HUES48 (cell line): ENCODE measurements at regions not wholly inside any gene's neighbourhood (a gene's known extent, or its start where the extent isn't known, plus 50 kb on each side); places are given as distances from the start of the nearest gene placed in this dataset.
A peak's percentile ranks its signal among the peaks of the same experiment; 100 is the strongest.
"Not testable (repeated sequence)": the region's sequence is repeated elsewhere in the genome, so short reads cannot be mapped to it uniquely, and the experiment has no call there.

ENCODE experiments used
- H3K27ac ChIP-seq: one replicate; pipeline ENCODE4 v1.7.0; 2013; ENCODE audit warnings: low read depth, low read length, inconsistent platforms
- H3K27me3 ChIP-seq: 2 replicates; pipeline ENCODE4 v1.6.1; 2013; ENCODE audit warnings: mild to moderate bottlenecking, low read length; ENCODE audit not compliant: control insufficient read depth, insufficient read depth
- H3K36me3 ChIP-seq: 2 replicates; pipeline ENCODE4 v1.6.1; 2013; ENCODE audit warnings: low read length; ENCODE audit not compliant: control insufficient read depth, insufficient read depth
- H3K4me1 ChIP-seq: 2 replicates; pipeline ENCODE4 v1.6.1; 2013; ENCODE audit warnings: mild to moderate bottlenecking, low read length; ENCODE audit not compliant: control insufficient read depth, insufficient read depth
- H3K4me3 ChIP-seq: 2 replicates; pipeline ENCODE4 v1.5.1; 2013; ENCODE audit warnings: mild to moderate bottlenecking, low read depth, low read length
- H3K9ac ChIP-seq: 2 replicates; pipeline ENCODE4 v1.6.1; 2013; ENCODE audit warnings: mild to moderate bottlenecking, low read depth, low read length, moderate library complexity
- H3K9me3 ChIP-seq: 2 replicates; pipeline ENCODE4 v1.6.1; 2013; ENCODE audit warnings: low read length; ENCODE audit not compliant: control insufficient read depth, insufficient read depth

DNA sequence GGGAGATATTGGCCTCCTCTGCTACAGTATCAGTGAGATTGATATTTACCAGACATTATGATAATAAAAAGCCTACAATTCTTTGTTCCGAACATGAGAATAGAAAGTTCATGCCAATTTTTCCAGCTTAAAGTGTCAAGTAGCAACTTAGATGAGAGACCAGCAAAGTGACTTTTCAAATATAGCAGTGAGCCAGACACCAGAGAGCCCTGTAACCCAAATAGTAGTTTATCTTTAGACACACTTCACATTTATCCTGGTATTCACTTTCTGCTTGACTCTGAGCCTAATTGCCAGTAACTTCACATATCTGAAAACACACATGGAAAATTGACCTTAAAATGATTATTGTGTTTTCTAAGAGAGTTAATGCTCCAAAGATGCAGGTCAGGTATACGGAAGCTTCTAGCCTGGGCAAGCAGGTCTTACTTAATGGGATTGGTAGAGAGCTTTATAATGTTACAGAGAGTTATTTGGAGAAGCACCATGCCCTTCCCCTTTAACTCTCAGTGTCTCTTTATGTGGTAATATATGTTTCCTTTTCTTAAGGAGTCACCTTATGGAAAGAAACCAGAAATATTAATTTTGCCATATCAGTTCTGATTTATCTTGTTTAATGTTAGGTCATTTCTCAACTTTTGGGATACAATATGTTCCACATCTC, 852.3 kb upstream of the CHORDC1 start:
- Histone ChIP-seq H3K36me3 (no peaks in the 10 kb centered on the region), H3K27ac (no peak overlapping the region), H3K27me3 (no peaks in the 10 kb centered on the region), H3K9ac (no peak overlapping the region), H3K4me3 (no peak overlapping the region), H3K9me3 (no peaks in the 10 kb centered on the region), H3K4me1 (no peaks in the 10 kb centered on the region)

DNA sequence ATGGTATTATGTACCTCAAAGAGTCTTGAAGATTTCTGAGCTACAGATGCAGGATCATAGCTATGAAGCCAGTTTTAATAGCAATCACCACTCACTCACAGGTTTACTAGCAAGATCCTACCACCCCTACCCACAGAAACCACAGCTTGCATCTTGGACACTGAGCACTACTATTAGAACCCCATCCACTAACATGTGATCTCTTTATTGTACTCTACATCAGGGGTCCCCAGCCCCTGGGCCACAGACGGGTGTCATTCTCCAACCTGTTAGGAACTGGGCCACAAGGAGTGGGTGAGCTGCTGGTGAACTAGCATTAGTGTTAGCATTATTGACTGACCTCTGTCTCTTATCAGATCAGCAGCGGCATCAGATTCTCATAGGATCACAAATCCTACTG, 844.8 kb upstream of the CHORDC1 start:
- no peaks in the 10 kb centered on the region for H3K27me3 ChIP-seq
- no peak overlapping the region for H3K27ac ChIP-seq
- no peaks in the 10 kb centered on the region for H3K9me3 ChIP-seq
- H3K4me3 ChIP-seq, result no peak overlapping the region
- H3K36me3 ChIP-seq, result no peaks in the 10 kb centered on the region
- H3K4me1 ChIP-seq, result peaks cover 5% of the 10 kb centered on the region; the same call in 1 of the 2 replicates
- no peak overlapping the region for H3K9ac ChIP-seq

DNA sequence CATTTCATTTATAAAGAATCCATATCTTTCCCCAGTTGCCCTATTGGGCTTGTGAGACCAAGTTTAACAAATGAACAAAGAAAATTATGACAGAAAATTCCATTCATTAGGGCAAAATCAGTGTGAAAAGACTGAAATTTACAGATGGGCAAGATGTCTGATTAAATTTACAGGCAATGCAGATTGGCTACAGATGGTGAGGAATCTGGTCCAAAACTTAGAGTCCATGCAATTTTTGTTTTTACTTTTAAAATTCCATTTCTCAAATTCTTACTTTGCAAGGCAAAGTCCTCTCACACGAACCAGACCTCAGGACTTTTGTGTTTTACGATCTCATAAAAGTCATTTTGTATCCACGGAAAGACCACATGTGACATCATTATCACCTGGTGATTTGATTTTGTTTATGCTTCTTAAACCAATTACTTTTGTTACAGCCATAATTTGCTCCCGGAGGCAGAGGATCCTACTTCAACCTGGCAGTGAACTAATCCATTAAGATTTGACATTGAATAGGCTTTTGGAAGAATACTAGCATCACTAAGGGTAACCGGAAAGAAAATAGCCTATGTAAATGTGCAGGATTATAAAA, 843.7 kb upstream of the CHORDC1 start:
- H3K36me3 ChIP-seq, result no peaks in the 10 kb centered on the region
- no peak overlapping the region for H3K4me3 ChIP-seq
- no peak overlapping the region for H3K9ac ChIP-seq
- no peak overlapping the region for H3K27ac ChIP-seq
- H3K4me1 ChIP-seq, result peaks cover 5% of the 10 kb centered on the region; the same call in 1 of the 2 replicates
- H3K9me3 ChIP-seq, result no peaks in the 10 kb centered on the region
- no peaks in the 10 kb centered on the region for H3K27me3 ChIP-seq

DNA sequence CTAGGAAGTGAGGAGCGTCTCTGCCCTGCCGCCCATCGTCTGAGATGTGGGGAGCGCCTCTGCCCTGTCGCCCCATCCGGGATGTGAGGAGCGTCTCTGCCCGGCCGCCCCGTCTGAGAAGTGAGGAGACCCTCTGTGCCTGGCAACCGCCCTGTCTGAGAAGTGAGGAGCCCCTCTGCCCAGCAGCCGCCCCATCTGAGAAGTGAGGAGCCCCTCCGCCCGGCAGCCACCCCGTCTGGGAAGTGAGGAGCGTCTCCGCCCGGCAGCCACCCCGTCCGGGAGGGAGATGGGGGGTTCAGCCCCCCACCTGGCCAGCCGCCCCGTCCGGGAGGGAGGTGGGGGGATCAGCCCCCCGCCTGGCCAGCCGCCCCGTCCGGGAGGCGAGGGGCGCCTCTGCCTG, 840.5 kb upstream of the CHORDC1 start:
- H3K27me3 ChIP-seq, H3K27ac ChIP-seq, H3K4me1 ChIP-seq, H3K4me3 ChIP-seq, H3K9me3 ChIP-seq, H3K36me3 ChIP-seq, H3K9ac ChIP-seq: not testable (repeated sequence)

DNA sequence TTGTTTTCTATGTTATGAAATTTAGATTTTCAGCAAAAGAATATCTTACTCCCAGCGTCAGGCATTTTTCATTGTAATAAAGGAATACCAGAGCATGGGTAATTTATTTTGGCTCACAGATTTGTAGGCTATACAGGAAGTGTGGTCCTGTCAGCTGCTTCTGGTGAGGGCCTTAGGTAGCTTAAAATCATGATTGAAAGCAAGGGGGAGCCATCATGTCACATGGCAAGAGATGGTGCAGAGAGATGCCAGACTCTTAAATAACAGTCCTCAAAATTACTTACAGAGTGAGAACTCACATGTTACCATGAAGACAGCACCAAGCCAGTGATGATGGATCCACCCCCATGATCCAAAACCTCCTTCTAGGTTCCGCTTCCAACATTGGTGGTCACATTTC, 825.0 kb upstream of the CHORDC1 start:
- no peak overlapping the region for H3K4me3 ChIP-seq
- H3K9ac ChIP-seq, result no peak overlapping the region
- no peaks in the 10 kb centered on the region for H3K36me3 ChIP-seq
- no peaks in the 10 kb centered on the region; the same call in 1 of the 2 replicates for H3K4me1 ChIP-seq
- H3K27me3 ChIP-seq, result no peaks in the 10 kb centered on the region
- H3K9me3 ChIP-seq, result no peaks in the 10 kb centered on the region
- no peak overlapping the region for H3K27ac ChIP-seq

DNA sequence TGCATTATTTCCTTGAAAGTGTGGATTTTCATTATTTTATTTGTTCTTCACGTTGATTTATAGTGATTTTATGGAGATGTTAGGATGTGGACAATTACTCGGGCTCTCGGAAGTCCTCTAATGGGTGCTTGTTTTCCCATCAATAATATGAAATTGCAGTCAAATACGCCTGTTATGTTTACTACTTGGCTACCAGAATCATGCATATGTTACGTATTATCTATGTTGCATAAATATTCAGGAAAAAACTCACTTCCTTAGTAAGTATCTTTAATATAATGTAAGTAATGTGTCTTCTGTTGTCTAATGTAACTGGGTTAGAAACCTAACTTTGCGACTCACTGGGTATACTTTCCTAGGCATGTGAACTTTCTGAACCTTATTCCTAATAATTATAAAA, 823.4 kb upstream of the CHORDC1 start:
- no peaks in the 10 kb centered on the region for H3K36me3 ChIP-seq
- no peak overlapping the region for H3K4me3 ChIP-seq
- H3K9me3 ChIP-seq, result no peaks in the 10 kb centered on the region
- H3K4me1 ChIP-seq, result no peaks in the 10 kb centered on the region; the same call in 1 of the 2 replicates
- no peak overlapping the region for H3K9ac ChIP-seq
- no peak overlapping the region for H3K27ac ChIP-seq
- H3K27me3 ChIP-seq, result no peaks in the 10 kb centered on the region

DNA sequence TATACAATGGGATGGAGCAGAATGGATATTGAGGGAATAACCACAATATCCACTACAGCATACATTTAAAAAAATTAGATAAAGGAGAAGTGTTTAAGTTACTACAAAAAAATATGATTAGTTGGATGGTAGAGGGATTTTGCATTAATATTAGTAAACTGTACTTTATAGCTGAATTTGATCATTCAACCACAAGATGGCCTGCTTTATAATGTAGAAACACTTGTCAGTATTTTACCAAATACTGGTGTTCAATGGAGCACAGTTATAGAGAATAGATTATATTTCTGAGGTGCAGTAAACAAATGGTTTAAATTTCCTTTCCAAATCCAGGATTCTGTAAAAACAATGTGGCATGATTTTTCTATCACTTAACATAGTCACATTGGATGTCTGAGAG, 818.8 kb upstream of the CHORDC1 start:
- Histone ChIP-seq H3K9me3 (no peaks in the 10 kb centered on the region), H3K27me3 (no peaks in the 10 kb centered on the region), H3K4me3 (no peak overlapping the region), H3K36me3 (no peaks in the 10 kb centered on the region), H3K4me1 (no peaks in the 10 kb centered on the region), H3K27ac (no peak overlapping the region), H3K9ac (no peak overlapping the region)

DNA sequence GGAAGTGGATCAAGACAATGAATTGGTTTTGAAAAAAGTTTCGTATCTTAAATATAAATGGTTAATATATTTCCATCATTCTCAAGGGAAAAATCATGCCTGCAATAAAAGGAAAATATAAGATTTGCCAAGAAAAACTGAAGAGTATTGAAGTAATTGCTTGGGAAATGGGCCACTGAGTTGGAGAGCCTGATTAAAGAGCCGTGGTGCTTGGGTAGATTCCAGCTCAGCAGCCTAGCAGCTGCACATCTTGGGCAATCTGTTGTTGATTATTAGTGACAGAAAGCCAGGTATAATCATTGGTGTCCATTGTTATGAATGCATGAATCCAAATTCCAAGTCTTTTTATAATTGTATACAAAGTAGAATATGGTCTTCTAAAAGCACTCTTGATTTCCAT, 800.9 kb upstream of the CHORDC1 start:
- no peaks in the 10 kb centered on the region for H3K27me3 ChIP-seq
- no peak overlapping the region for H3K27ac ChIP-seq
- H3K9ac ChIP-seq, result no peak overlapping the region
- H3K9me3 ChIP-seq, result no peaks in the 10 kb centered on the region
- no peaks in the 10 kb centered on the region for H3K4me1 ChIP-seq
- H3K36me3 ChIP-seq, result no peaks in the 10 kb centered on the region
- H3K4me3 ChIP-seq, result no peak overlapping the region

DNA sequence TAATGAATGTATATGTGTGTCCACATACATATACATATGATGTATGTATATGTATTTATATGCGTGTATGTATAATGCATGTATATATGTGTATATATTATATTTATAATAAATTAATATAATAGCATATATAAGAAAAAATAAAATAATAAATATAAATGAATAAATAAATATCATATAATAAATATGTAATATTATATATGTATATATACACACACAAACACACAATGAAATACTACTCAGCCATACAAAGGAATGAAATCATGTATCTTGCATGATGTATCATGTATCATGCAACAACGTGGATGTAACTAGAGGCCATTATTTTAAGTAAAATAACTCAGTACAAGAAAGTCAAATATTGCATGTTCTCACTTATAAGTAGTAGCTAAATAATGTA, 788.7 kb upstream of the CHORDC1 start:
- H3K36me3 ChIP-seq, result no peaks in the 10 kb centered on the region
- H3K4me1 ChIP-seq, result no peaks in the 10 kb centered on the region
- no peak overlapping the region for H3K4me3 ChIP-seq
- H3K9me3 ChIP-seq, result no peaks in the 10 kb centered on the region
- H3K27me3 ChIP-seq, result no peaks in the 10 kb centered on the region
- H3K27ac ChIP-seq, result no peak overlapping the region
- H3K9ac ChIP-seq, result no peak overlapping the region

DNA sequence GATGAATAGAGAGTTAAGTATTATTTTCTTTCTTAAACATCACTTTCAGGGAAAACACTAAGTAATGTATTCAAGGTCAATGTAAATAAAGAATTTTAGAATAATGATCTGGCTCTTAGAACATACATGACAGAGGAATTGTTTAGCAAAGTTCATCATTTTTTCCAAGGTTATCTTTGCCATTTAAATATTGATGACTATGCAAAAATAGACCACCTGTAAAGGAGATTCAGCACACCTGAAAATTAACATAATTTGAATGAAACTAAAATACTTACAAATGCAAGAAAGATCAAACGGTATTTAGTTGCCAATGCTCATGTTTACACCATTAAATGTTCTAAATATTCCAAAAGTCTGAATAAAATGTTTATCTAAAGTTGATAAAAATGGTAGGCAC, 782.6 kb upstream of the CHORDC1 start:
- Histone ChIP-seq H3K36me3 (no peaks in the 10 kb centered on the region), H3K9ac (no peak overlapping the region), H3K4me3 (no peak overlapping the region), H3K27me3 (no peaks in the 10 kb centered on the region), H3K4me1 (peaks cover 14% of the 10 kb centered on the region), H3K27ac (no peak overlapping the region), H3K9me3 (no peaks in the 10 kb centered on the region)

DNA sequence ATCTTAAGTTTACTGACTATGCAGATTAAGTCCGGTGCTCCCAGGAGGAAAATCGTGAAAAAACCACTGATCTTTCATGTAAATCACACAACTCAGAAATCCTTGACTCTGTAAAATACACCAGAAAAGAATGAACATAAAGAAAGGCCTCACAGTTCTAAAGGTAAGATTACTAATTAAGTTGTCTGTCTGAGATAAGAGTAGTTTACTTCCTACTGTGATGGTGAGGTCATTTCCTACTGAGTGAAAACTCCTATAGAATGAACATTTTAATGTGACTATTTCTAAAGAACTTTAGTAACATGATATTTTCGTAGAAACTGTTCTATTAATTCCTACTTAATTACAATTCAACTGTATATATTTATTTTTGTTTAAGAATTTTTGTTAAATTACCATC, 774.4 kb upstream of the CHORDC1 start:
- Histone ChIP-seq H3K27ac (peak overlapping the region; percentile 75), H3K36me3 (no peaks in the 10 kb centered on the region), H3K9me3 (no peaks in the 10 kb centered on the region), H3K27me3 (no peaks in the 10 kb centered on the region), H3K4me3 (no peak overlapping the region), H3K4me1 (peaks cover 9% of the 10 kb centered on the region), H3K9ac (no peak overlapping the region)
